ENCODE measurements at regions not wholly inside any gene's neighbourhood (a gene's known extent, or its start where the extent isn't known, plus 50 kb on each side); places are given as distances from the start of the nearest gene placed in this dataset.

GRCh38 chr1:30160999-30161689, 562.2 kb downstream of the MATN1 start:
- TF ChIP-seq CTCF (optimal IDR thresholded peaks at IDR 0.05 in 1 of 3, IDR thresholded peaks at IDR 0.05 in 1 of 3, conservative IDR thresholded peaks at IDR 0.05 in 1 of 3; ENCODE audit: extremely low read depth in 1 of 3, insufficient read depth in 2 of 3, low read length in 3 of 3) (no peak), EZH2 (IDR thresholded peaks at IDR 0.05; ENCODE audit: low read length) (no peak)

All from keratinocyte (primary cell).